ENCODE measurements at regions not wholly inside any gene's neighbourhood (a gene's known extent, or its start where the extent isn't known, plus 50 kb on each side); places are given as distances from the start of the nearest gene placed in this dataset.

- no peak for DNase-seq (ENCODE audit: extremely low spot score)
- no peak for TF ChIP-seq CTCF (IDR thresholded peaks at IDR 0.05; ENCODE audit: control extremely low read depth, extremely low read depth, low read depth, missing control alignments)
- ChIA-PET POLR2A (no interaction called here), CTCF (interaction anchor here (1.1 kb wide), 1 partner anchor 14 kb away, joined by 3 read pairs; no protein-coding TSS in a partner anchor)
Measured at GRCh38 chr3:30354513-30354912, 251.9 kb upstream of the TGFBR2 start.

- no peak for DNase-seq (ENCODE audit: extremely low spot score)
- ChIA-PET CTCF (no interaction called here), POLR2A (no interaction called here)
- no peak for TF ChIP-seq CTCF (IDR thresholded peaks at IDR 0.05; ENCODE audit: control extremely low read depth, extremely low read depth, low read depth, missing control alignments)
Measured at GRCh38 chr3:30354972-30355371, 251.4 kb upstream of the TGFBR2 start.

GRCh38 chr3:30355622-30356021, 250.8 kb upstream of the TGFBR2 start:
- ChIA-PET POLR2A (no interaction called here), CTCF (interaction anchor here (1.2 kb wide), 1 partner anchor 203 kb away, joined by 3 read pairs; no protein-coding TSS in a partner anchor)
- DNase-seq (ENCODE audit: extremely low spot score), result no peak
- TF ChIP-seq CTCF (IDR thresholded peaks at IDR 0.05; ENCODE audit: control extremely low read depth, extremely low read depth, low read depth, missing control alignments), result no peak

- TF ChIP-seq CTCF (IDR thresholded peaks at IDR 0.05; ENCODE audit: control extremely low read depth, extremely low read depth, low read depth, missing control alignments), result no peak
- DNase-seq (ENCODE audit: extremely low spot score), result no peak
- CTCF ChIA-PET, result interaction anchor here (1.2 kb wide), 1 partner anchor 201 kb away, joined by 3 read pairs; no protein-coding TSS in a partner anchor
- POLR2A ChIA-PET, result no interaction called here
Measured at GRCh38 chr3:30356866-30357753, 249.3 kb upstream of the TGFBR2 start.

GRCh38 chr3:30357897-30358296, 248.5 kb upstream of the TGFBR2 start:
- no peak for TF ChIP-seq CTCF (IDR thresholded peaks at IDR 0.05; ENCODE audit: control extremely low read depth, extremely low read depth, low read depth, missing control alignments)
- ChIA-PET CTCF (no interaction called here), POLR2A (no interaction called here)
- DNase-seq (ENCODE audit: extremely low spot score), result no peak

- no peak for TF ChIP-seq CTCF (IDR thresholded peaks at IDR 0.05; ENCODE audit: control extremely low read depth, extremely low read depth, low read depth, missing control alignments)
- POLR2A ChIA-PET, result no interaction called here
Measured at GRCh38 chr3:30358871-30359270, 247.5 kb upstream of the TGFBR2 start.

More at GRCh38 chr3:30358871-30359270, 247.5 kb upstream of the TGFBR2 start:
- CTCF ChIA-PET, result interaction anchor here (2.1 kb wide), 1 partner anchor 13 kb away, joined by 4 read pairs; no protein-coding TSS in a partner anchor
- no peak for DNase-seq (ENCODE audit: extremely low spot score)

Data from GM10248 (cell line).